MCF 10A (cell line): ENCODE measurements at regions not wholly inside any gene's neighbourhood (a gene's known extent, or its start where the extent isn't known, plus 50 kb on each side); places are given as distances from the start of the nearest gene placed in this dataset.
"Not testable (repeated sequence)": the region's sequence is repeated elsewhere in the genome, so short reads cannot be mapped to it uniquely, and the experiment has no call there.

Experiments used
- BruUV-seq: library from RNA; stranded (reverse); fragments of 400-500 nt; replicated peaks from 2 replicates; lab custom pipeline; 2021; lab: Mats Ljungman, UMichigan
- CTCF ChIA-PET: fragments of 300-600 bp; sonication (Branson Sonifier 250); formaldehyde crosslinking; extraction: SDS; loops from one replicate; lab custom pipeline; 2021; ENCODE audit warnings: antibody characterized with exemption, inconsistent platforms; lab: Yijun Ruan, JAX
- POLR2A ChIA-PET: fragments of 300-600, 350-650 bp; sonication (Branson Sonifier 250); formaldehyde crosslinking; extraction: SDS; loops from one replicate; lab custom pipeline; 2020; ENCODE audit warnings: antibody characterized with exemption, inconsistent platforms; lab: Yijun Ruan, JAX
- DNase-seq: peaks from one replicate; pipeline ENCODE4 v3.0.0-alpha.2; 2018; ENCODE audit not compliant: unreplicated experiment
- H3K27ac Mint-ChIP-seq: one replicate; pipeline ENCODE4 v1.8.0; 2022; ENCODE audit warnings: mild to moderate bottlenecking, low read depth, mixed read lengths; ENCODE audit not compliant: unreplicated experiment
- H3K27me3 Mint-ChIP-seq: one replicate; pipeline ENCODE4 v1.8.0; 2022; ENCODE audit warnings: mixed read lengths; ENCODE audit not compliant: insufficient read depth, unreplicated experiment
- H3K36me3 Mint-ChIP-seq: one replicate; pipeline ENCODE4 v1.8.0; 2022; ENCODE audit warnings: mild to moderate bottlenecking, moderate library complexity, mixed read lengths; ENCODE audit not compliant: insufficient read depth, unreplicated experiment
- H3K4me1 Mint-ChIP-seq: one replicate; pipeline ENCODE4 v1.8.0; 2022; ENCODE audit warnings: mixed read lengths; ENCODE audit not compliant: insufficient read depth, unreplicated experiment
- H3K4me3 Mint-ChIP-seq: one replicate; pipeline ENCODE4 v1.8.0; 2022; ENCODE audit warnings: mild to moderate bottlenecking, moderate library complexity, mixed read lengths; ENCODE audit not compliant: unreplicated experiment
- H3K9me3 Mint-ChIP-seq: one replicate; pipeline ENCODE4 v1.8.0; 2022; ENCODE audit warnings: mixed read lengths; ENCODE audit not compliant: unreplicated experiment
- intact Hi-C: fragments of 100-400 bp; cut with micrococcal nuclease; formaldehyde crosslinking; loops from 2 replicates; pipeline ENCODE4 v1.14.1; 2022
- TF ChIP-seq, protein P1 (sequence below): fragments of 200-600 bp; IDR thresholded peaks from one replicate; pipeline ENCODE4 v1.8.0; 2022; ENCODE audit warnings: antibody characterized with exemption, mild to moderate bottlenecking; ENCODE audit not compliant: unreplicated experiment

DNA sequence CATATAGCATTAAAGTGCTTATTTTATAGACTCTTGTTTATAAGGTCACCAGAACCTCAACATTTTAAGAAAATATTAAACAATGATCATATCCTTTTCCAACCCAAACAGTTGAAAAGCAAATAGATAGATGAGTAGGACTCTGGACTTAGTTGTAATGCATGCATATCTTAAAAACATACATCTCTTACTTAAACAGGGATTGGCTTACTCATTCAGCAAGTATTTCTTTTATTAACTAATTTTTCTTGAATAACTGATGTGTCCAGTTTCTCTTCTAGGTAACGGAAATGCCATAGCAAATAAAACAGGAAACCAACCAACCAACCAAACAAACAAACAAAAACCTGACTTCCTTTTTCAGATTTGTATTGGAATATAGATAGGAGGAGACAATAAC is 70.9 kb upstream of the NBPF4 start:
- ChIA-PET POLR2A (no interaction called here), CTCF (no interaction called here)
- BruUV-seq, result no TSS peak
- TF ChIP-seq, protein P1, sequence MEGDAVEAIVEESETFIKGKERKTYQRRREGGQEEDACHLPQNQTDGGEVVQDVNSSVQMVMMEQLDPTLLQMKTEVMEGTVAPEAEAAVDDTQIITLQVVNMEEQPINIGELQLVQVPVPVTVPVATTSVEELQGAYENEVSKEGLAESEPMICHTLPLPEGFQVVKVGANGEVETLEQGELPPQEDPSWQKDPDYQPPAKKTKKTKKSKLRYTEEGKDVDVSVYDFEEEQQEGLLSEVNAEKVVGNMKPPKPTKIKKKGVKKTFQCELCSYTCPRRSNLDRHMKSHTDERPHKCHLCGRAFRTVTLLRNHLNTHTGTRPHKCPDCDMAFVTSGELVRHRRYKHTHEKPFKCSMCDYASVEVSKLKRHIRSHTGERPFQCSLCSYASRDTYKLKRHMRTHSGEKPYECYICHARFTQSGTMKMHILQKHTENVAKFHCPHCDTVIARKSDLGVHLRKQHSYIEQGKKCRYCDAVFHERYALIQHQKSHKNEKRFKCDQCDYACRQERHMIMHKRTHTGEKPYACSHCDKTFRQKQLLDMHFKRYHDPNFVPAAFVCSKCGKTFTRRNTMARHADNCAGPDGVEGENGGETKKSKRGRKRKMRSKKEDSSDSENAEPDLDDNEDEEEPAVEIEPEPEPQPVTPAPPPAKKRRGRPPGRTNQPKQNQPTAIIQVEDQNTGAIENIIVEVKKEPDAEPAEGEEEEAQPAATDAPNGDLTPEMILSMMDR, result no peak
- Mint-ChIP-seq H3K27me3 (peaks cover 58% of the 10 kb centered on the region), H3K4me1 (no peaks in the 10 kb centered on the region), H3K27ac (no peak overlapping the region), H3K4me3 (no peak overlapping the region), H3K36me3 (peaks cover 6% of the 10 kb centered on the region), H3K9me3 (no peaks in the 10 kb centered on the region)
- intact Hi-C loops, result no loop called here
- no peak for DNase-seq

DNA sequence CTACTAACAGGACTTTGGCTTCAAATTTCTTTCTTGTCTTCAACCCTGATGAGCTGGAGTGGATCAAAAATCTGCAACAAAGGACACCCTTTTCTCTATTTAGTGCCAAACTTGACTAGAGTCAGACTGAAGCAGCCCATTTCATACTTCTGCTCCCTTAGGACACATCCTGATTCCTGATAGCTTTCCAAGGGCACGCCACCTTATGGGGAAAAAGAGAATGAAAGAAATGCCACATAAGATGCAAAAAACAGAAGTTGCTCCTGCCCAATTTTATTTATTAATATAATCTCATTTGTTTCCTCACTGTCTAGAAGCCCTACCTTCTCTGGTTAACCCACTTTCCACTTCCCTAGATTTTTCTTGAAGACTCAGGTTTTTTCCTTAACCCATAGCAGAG is 72.7 kb upstream of the NBPF4 start:
- H3K27me3 Mint-ChIP-seq, result peaks cover 72% of the 10 kb centered on the region
- DNase-seq, result peak; percentile 29
- intact Hi-C loops, result no loop called here
- H3K4me1 Mint-ChIP-seq, result no peaks in the 10 kb centered on the region
- H3K27ac Mint-ChIP-seq, result no peak overlapping the region
- H3K9me3 Mint-ChIP-seq, result no peaks in the 10 kb centered on the region
- TF ChIP-seq, protein P1, result peak; percentile 36
- peaks cover 6% of the 10 kb centered on the region for H3K36me3 Mint-ChIP-seq
- CTCF ChIA-PET, result interaction anchor here (0.6 to 1.0 kb wide), 3 partner anchors 12 to 324 kb away, joined by 3 to 4 read pairs (median 3); no protein-coding TSS in a partner anchor
- POLR2A ChIA-PET, result no interaction called here
- H3K4me3 Mint-ChIP-seq, result no peak overlapping the region
- BruUV-seq, result no TSS peak

DNA sequence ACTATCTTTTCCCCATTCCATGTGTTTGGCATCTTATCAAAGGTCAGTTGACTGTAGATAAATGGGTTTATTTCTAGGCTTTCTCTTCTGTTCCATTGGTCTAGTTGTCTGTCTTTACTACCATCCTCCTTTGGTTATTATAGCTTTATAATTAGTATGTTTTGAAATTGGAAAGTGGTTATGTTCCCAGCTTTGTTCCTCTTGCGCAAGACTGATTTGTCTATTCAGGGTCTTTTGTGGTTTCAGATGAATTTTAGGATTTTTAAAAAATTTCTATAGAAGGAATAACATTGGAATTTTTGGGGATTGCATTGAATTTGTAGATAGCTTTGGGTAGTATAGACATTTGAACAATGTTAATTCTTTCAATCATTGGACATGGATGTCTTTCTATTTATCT is 77.0 kb upstream of the NBPF4 start:
- H3K4me1 Mint-ChIP-seq, result no peaks in the 10 kb centered on the region
- peaks cover 7% of the 10 kb centered on the region for H3K9me3 Mint-ChIP-seq
- no peak overlapping the region for H3K27ac Mint-ChIP-seq
- intact Hi-C loops, result no loop called here
- no peak overlapping the region for H3K4me3 Mint-ChIP-seq
- no peaks in the 10 kb centered on the region for H3K36me3 Mint-ChIP-seq
- POLR2A ChIA-PET, result no interaction called here
- CTCF ChIA-PET, result interaction anchor here (0.7 kb wide), 1 partner anchor 543 kb away, joined by 3 read pairs; no protein-coding TSS in a partner anchor
- TF ChIP-seq, protein P1, result no peak
- DNase-seq, result no peak
- peaks cover 62% of the 10 kb centered on the region for H3K27me3 Mint-ChIP-seq
- BruUV-seq, result no TSS peak

DNA sequence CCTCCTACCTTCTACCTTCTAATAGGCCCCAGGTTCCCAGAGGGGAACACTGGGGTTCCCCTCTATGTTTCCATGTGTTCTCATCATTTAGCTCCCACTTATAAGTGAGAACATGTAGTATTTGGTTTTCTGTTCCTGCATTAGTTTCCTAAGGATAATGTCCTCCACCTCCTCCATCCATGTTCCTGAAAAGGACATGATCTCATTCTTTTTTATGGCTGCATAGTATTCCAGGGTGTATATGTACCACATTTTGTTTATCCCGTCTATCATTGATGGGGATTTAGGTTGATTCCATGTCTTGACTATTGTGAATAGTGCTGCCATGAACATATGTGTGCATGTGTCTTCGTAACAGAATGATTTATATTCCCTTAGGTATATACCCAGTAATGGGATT is 81.5 kb upstream of the NBPF4 start:
- BruUV-seq, H3K36me3 Mint-ChIP-seq, intact Hi-C loops, H3K4me3 Mint-ChIP-seq, H3K4me1 Mint-ChIP-seq, H3K9me3 Mint-ChIP-seq, CTCF ChIA-PET, POLR2A ChIA-PET, DNase-seq, H3K27ac Mint-ChIP-seq: not testable (repeated sequence)
- H3K27me3 Mint-ChIP-seq, result peaks cover 57% of the 10 kb centered on the region
